ENCODE measurements at regions not wholly inside any gene's neighbourhood (a gene's known extent, or its start where the extent isn't known, plus 50 kb on each side); places are given as distances from the start of the nearest gene placed in this dataset.

DNA sequence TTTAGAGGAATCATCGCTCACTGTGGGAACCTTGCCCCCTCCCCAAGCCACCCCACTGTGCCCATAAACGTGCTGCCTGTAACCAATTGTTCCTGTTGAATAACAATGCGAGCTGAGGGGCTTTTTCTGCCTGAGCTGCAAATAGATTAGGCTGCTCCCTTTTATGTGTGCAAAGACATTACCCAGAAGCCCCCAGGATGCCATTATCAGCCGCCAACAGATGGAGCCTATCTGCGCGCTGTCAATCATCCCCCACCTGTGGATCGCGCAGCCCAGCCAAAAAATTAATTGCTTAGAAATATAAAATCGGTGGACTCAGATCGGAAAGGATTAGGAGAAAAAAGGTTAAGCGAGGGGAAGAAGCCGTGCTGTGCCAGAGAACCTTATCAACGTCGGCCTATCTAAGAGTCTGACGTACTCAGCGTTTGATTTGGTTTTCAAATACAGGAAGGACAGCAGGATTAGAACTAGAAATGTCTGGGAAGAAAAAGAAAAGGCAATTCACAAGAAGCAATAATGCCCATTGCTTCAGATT lies 167.3 kb upstream of the MYO3A start:
- TF ChIP-seq EP300 (IDR thresholded peaks at IDR 0.05) (no peak), POLR2A (IDR thresholded peaks at IDR 0.05) (no peak), POLR2AphosphoS5 (IDR thresholded peaks at IDR 0.05) (no peak)
- TF ChIP-seq, protein P1, sequence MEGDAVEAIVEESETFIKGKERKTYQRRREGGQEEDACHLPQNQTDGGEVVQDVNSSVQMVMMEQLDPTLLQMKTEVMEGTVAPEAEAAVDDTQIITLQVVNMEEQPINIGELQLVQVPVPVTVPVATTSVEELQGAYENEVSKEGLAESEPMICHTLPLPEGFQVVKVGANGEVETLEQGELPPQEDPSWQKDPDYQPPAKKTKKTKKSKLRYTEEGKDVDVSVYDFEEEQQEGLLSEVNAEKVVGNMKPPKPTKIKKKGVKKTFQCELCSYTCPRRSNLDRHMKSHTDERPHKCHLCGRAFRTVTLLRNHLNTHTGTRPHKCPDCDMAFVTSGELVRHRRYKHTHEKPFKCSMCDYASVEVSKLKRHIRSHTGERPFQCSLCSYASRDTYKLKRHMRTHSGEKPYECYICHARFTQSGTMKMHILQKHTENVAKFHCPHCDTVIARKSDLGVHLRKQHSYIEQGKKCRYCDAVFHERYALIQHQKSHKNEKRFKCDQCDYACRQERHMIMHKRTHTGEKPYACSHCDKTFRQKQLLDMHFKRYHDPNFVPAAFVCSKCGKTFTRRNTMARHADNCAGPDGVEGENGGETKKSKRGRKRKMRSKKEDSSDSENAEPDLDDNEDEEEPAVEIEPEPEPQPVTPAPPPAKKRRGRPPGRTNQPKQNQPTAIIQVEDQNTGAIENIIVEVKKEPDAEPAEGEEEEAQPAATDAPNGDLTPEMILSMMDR (IDR thresholded peaks at IDR 0.05) = no peak
- Histone ChIP-seq H3K27me3 (peaks cover 0 to 18% (median 0%) of the 10 kb centered on the region in 3 donors), H3K4me1 (no peaks in the 10 kb centered on the region), H3K4me3 (no peak overlapping the region), H3K9me3 (no peaks in the 10 kb centered on the region), H3K36me3 (no peaks in the 10 kb centered on the region), H3K27ac (no peak overlapping the region)
- WGBS, 2 donors = 8 to 18% methylated on average over 16 of the region's 16 CpGs
- no peak for DNase-seq
- intact Hi-C loops (cut with DNase I) = no loop called here

DNA sequence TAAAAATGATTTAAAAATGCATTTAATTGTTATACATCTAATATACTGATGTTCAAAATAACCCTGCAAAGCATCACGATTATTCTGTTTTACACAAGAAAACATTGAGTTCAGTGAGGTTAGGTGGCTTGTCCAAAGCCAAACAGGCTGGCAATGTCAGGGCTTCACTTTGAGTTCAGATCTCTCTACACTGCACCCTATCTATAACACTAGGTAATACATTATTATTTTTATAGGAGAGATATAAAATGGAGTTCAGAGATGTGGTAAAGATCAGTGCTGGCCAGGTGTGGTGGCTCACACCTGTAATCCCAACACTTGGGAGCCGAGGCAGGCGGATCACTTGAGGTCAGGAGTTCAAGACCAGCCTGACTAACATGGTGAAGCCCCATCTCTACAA lies 165.9 kb upstream of the MYO3A start:
- H3K36me3 ChIP-seq = no peaks in the 10 kb centered on the region
- H3K9me3 ChIP-seq = no peaks in the 10 kb centered on the region
- no peak for DNase-seq
- H3K4me3 ChIP-seq = no peak overlapping the region
- no peaks in the 10 kb centered on the region for H3K4me1 ChIP-seq
- peaks cover 0 to 18% (median 0%) of the 10 kb centered on the region in 3 donors for H3K27me3 ChIP-seq
- 69 to 78% methylated on average over 3 of the region's 3 CpGs for WGBS, 2 donors
- intact Hi-C loops (cut with DNase I) = no loop called here
- H3K27ac ChIP-seq = no peak overlapping the region
- TF ChIP-seq POLR2AphosphoS5 (IDR thresholded peaks at IDR 0.05) (no peak), EP300 (IDR thresholded peaks at IDR 0.05) (no peak)
- TF ChIP-seq, protein P1 (IDR thresholded peaks at IDR 0.05) = no peak

DNA sequence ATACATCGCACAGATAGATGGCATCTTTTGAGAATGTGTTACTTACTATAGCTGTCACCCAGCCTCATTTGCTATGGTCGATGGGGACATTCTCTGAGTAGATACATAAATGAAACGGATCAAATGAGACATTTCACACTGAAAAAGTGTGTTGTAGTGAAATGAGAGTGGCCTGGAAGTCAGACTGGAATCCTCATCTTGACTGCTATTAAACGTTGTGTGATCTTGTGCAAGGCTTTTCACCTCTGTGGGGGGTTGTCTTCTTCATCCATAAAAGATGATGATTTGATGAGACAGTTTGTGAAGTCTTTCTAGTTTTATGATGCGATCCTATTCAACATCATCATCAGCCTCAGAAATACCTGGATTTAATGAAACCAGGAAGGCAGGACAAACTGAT lies 155.4 kb upstream of the MYO3A start:
- Histone ChIP-seq H3K27me3 (no peaks in the 10 kb centered on the region), H3K27ac (no peak overlapping the region), H3K36me3 (no peaks in the 10 kb centered on the region), H3K4me3 (no peak overlapping the region), H3K9me3 (no peaks in the 10 kb centered on the region), H3K4me1 (no peaks in the 10 kb centered on the region)
- DNase-seq = no peak
- intact Hi-C loops (cut with DNase I) = no loop called here
- TF ChIP-seq POLR2A (IDR thresholded peaks at IDR 0.05) (no peak), POLR2AphosphoS5 (IDR thresholded peaks at IDR 0.05) (no peak), EP300 (IDR thresholded peaks at IDR 0.05) (no peak)
- TF ChIP-seq, protein P1 (IDR thresholded peaks at IDR 0.05) = no peak
- 68 to 78% methylated on average over 5 of the region's 5 CpGs for WGBS, 2 donors

DNA sequence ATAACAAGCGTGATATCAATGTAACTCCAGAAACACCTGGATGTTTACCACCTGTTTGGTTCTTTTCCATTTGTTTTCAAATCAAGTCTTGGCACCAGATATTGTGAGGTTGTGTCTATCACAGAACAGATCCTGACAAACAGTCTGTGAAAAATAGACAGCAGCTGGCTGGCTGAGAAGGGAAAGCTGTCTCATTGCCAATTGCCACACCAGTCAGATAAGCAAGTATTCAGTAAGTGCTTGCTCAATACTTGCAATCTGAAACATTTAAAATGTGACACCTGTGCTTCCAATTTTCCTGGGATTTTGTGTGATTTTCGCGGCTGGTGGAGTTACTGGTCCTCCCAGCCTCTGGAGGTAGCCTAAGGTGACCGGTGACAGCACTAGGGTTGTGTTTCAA lies 147.9 kb upstream of the MYO3A start:
- intact Hi-C loops (cut with DNase I) = no loop called here
- TF ChIP-seq EP300 (IDR thresholded peaks at IDR 0.05) = no peak
- no peak for TF ChIP-seq POLR2A (IDR thresholded peaks at IDR 0.05)
- TF ChIP-seq, protein P1 (IDR thresholded peaks at IDR 0.05) = no peak
- no peak for TF ChIP-seq POLR2AphosphoS5 (IDR thresholded peaks at IDR 0.05)
- WGBS, 2 donors = 71 to 90% methylated on average over 4 of the region's 4 CpGs

DNA sequence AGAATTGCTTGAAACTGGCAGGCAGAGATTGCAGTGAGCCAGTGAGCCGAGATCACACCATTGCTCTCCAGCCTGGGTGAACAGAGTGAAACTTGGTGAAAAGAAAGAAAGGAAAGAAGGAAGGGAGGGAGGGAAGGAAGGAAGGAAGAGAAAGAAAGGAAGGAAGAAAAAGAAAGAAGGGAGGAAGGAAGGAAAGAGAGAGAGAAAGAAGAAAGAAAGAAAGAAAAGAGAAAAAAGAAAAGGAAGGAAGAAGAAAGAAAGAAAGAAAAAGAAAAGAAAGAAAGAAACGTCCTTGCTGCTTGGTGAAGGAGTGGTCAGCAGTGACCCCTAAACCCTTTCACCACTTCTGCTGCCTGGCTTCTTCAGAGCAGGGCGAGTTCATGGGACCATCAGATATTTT lies 147.1 kb upstream of the MYO3A start:
- H3K36me3 ChIP-seq = no peaks in the 10 kb centered on the region
- H3K27me3 ChIP-seq = peaks cover 0 to 5% (median 0%) of the 10 kb centered on the region in 3 donors
- 37 to 60% methylated on average over 3 of the region's 3 CpGs for WGBS, 2 donors
- intact Hi-C loops (cut with DNase I) = no loop called here
- TF ChIP-seq, protein P1 (IDR thresholded peaks at IDR 0.05) = no peak
- no peak for TF ChIP-seq POLR2A (IDR thresholded peaks at IDR 0.05)
- TF ChIP-seq EP300 (IDR thresholded peaks at IDR 0.05) = no peak
- H3K27ac ChIP-seq = no peak overlapping the region
- H3K4me3 ChIP-seq = no peak overlapping the region
- no peaks in the 10 kb centered on the region for H3K9me3 ChIP-seq
- no peaks in the 10 kb centered on the region for H3K4me1 ChIP-seq
- DNase-seq = no peak

More for the DNA sequence above, 147.9 kb upstream of the MYO3A start:
- Histone ChIP-seq H3K36me3 (no peaks in the 10 kb centered on the region), H3K4me3 (no peak overlapping the region), H3K9me3 (no peaks in the 10 kb centered on the region), H3K4me1 (no peaks in the 10 kb centered on the region), H3K27ac (no peak overlapping the region), H3K27me3 (peaks cover 0 to 5% (median 0%) of the 10 kb centered on the region in 3 donors)
- DNase-seq = no peak
